ENCODE measurements at regions not wholly inside any gene's neighbourhood (a gene's known extent, or its start where the extent isn't known, plus 50 kb on each side); places are given as distances from the start of the nearest gene placed in this dataset.

GRCh38 chr4:74642006-74642405 is 152.3 kb downstream of the BTC start:
- TF ChIP-seq CTCF (IDR thresholded peaks at IDR 0.05; ENCODE audit: insufficient read depth in 1 of 2, low read depth in 1 of 2, low read length in 1 of 2, severe bottlenecking in 1 of 2, unreplicated experiment in 1 of 2), result no peak
- Histone ChIP-seq H3K4me3 (ENCODE audit: low read depth, low read length) (no peak overlapping the region), H3K4me1 (peaks cover 10% of the 10 kb centered on the region), H3K27me3 (replicated peaks; ENCODE audit: control insufficient read depth, insufficient read depth, low read length) (no peaks in the 10 kb centered on the region), H3K36me3 (ENCODE audit: control insufficient read depth, insufficient read depth, low read length) (no peaks in the 10 kb centered on the region), H3K9me3 (peaks cover 11% of the 10 kb centered on the region; the same call in 1 of the 2 replicates)
- H3K4me3 Mint-ChIP-seq (ENCODE audit: unreplicated experiment), result no peak overlapping the region
- CTCF ChIA-PET, result no interaction called here
- DNase-seq, result no peak
- no TSS peak for BruUV-seq (replicated peaks)
- intact Hi-C loops (cut with micrococcal nuclease; ENCODE audit: unreplicated experiment), result no loop called here
- H3K36me3 Mint-ChIP-seq (ENCODE audit: insufficient read depth, unreplicated experiment), result peaks cover 8% of the 10 kb centered on the region
- no peaks in the 10 kb centered on the region for H3K27me3 Mint-ChIP-seq (ENCODE audit: insufficient read depth, unreplicated experiment)
- H3K9me3 Mint-ChIP-seq (ENCODE audit: unreplicated experiment), result no peaks in the 10 kb centered on the region
- peaks cover 7% of the 10 kb centered on the region for H3K4me1 Mint-ChIP-seq (ENCODE audit: low read depth, unreplicated experiment)
- H3K27ac Mint-ChIP-seq (ENCODE audit: unreplicated experiment), result no peak overlapping the region
- POLR2A ChIA-PET, result no interaction called here

- BruUV-seq (replicated peaks), result no TSS peak
- CTCF ChIA-PET, result no interaction called here
- intact Hi-C loops (cut with micrococcal nuclease; ENCODE audit: unreplicated experiment), result loop anchor here (2.0 kb wide), 1 partner anchor 18 kb away; no protein-coding TSS in a partner anchor
- H3K4me3 Mint-ChIP-seq (ENCODE audit: unreplicated experiment), result no peak overlapping the region
- POLR2A ChIA-PET, result no interaction called here
- no peaks in the 10 kb centered on the region for H3K27me3 Mint-ChIP-seq (ENCODE audit: insufficient read depth, unreplicated experiment)
- H3K9me3 ChIP-seq, result peaks cover 11% of the 10 kb centered on the region; the same call in 1 of the 2 replicates
- H3K9me3 Mint-ChIP-seq (ENCODE audit: unreplicated experiment), result no peaks in the 10 kb centered on the region
- no peak for DNase-seq
- H3K36me3 ChIP-seq (ENCODE audit: control insufficient read depth, insufficient read depth, low read length), result no peaks in the 10 kb centered on the region
- no peak for TF ChIP-seq CTCF (IDR thresholded peaks at IDR 0.05; ENCODE audit: insufficient read depth in 1 of 2, low read depth in 1 of 2, low read length in 1 of 2, severe bottlenecking in 1 of 2, unreplicated experiment in 1 of 2)
- peak overlapping the region; percentile 22 for H3K27ac Mint-ChIP-seq (ENCODE audit: unreplicated experiment)
- H3K4me3 ChIP-seq (ENCODE audit: low read depth, low read length), result no peak overlapping the region
- peaks cover 9% of the 10 kb centered on the region for H3K36me3 Mint-ChIP-seq (ENCODE audit: insufficient read depth, unreplicated experiment)
- peaks cover 54% of the 10 kb centered on the region for H3K4me1 ChIP-seq
- H3K27me3 ChIP-seq (replicated peaks; ENCODE audit: control insufficient read depth, insufficient read depth, low read length), result no peaks in the 10 kb centered on the region
- peaks cover 29% of the 10 kb centered on the region for H3K4me1 Mint-ChIP-seq (ENCODE audit: low read depth, unreplicated experiment)
Observed at GRCh38 chr4:74649193-74649592, 145.1 kb downstream of the BTC start.

- no TSS peak for BruUV-seq (replicated peaks)
- H3K9me3 ChIP-seq, result no peaks in the 10 kb centered on the region
- TF ChIP-seq CTCF (IDR thresholded peaks at IDR 0.05; ENCODE audit: insufficient read depth in 1 of 2, low read depth in 1 of 2, low read length in 1 of 2, severe bottlenecking in 1 of 2, unreplicated experiment in 1 of 2), result no peak
- no peak for DNase-seq
- H3K27me3 ChIP-seq (replicated peaks; ENCODE audit: control insufficient read depth, insufficient read depth, low read length), result no peaks in the 10 kb centered on the region
- H3K4me3 ChIP-seq (ENCODE audit: low read depth, low read length), result no peak overlapping the region
- Mint-ChIP-seq H3K27ac (ENCODE audit: unreplicated experiment) (no peak overlapping the region), H3K4me1 (ENCODE audit: low read depth, unreplicated experiment) (peaks cover 45% of the 10 kb centered on the region), H3K36me3 (ENCODE audit: insufficient read depth, unreplicated experiment) (peaks cover 13% of the 10 kb centered on the region), H3K4me3 (ENCODE audit: unreplicated experiment) (no peak overlapping the region), H3K27me3 (ENCODE audit: insufficient read depth, unreplicated experiment) (no peaks in the 10 kb centered on the region), H3K9me3 (ENCODE audit: unreplicated experiment) (no peaks in the 10 kb centered on the region)
- peaks cover 73% of the 10 kb centered on the region for H3K4me1 ChIP-seq
- ChIA-PET CTCF (no interaction called here), POLR2A (no interaction called here)
- no peaks in the 10 kb centered on the region for H3K36me3 ChIP-seq (ENCODE audit: control insufficient read depth, insufficient read depth, low read length)
- intact Hi-C loops (cut with micrococcal nuclease; ENCODE audit: unreplicated experiment), result no loop called here
Observed at GRCh38 chr4:74651198-74651597, 143.1 kb downstream of the BTC start.
